H7 (cell line): ENCODE measurements at regions not wholly inside any gene's neighbourhood (a gene's known extent, or its start where the extent isn't known, plus 50 kb on each side); places are given as distances from the start of the nearest gene placed in this dataset.

Experiments used
- DNase-seq: peaks from one replicate; pipeline ENCODE4 v3.0.0; 2012
- H3K27me3 ChIP-seq: 2 replicates; pipeline ENCODE4 v1.6.0; 2011; ENCODE audit warnings: mild to moderate bottlenecking, low read length; ENCODE audit not compliant: control insufficient read depth, insufficient read depth
- H3K36me3 ChIP-seq: replicated peaks from 2 replicates; pipeline ENCODE4 v1.5.1; 2011; ENCODE audit warnings: low read length; ENCODE audit not compliant: control insufficient read depth, insufficient read depth
- H3K4me3 ChIP-seq: 2 replicates; pipeline ENCODE4 v1.5.1; 2011; ENCODE audit warnings: low read depth, mild to moderate bottlenecking, control low read depth, low read length, moderate library complexity; ENCODE audit not compliant: insufficient read depth

- no peak for DNase-seq
- H3K4me3 ChIP-seq = no peak overlapping the region
- no peaks in the 10 kb centered on the region for H3K36me3 ChIP-seq
- H3K27me3 ChIP-seq = no peaks in the 10 kb centered on the region
These were observed 53.3 kb downstream of the C7orf25 start for GRCh38 chr7:42858570-42858969.

GRCh38 chr7:42856605-42856987, 55.3 kb downstream of the C7orf25 start:
- no peak for DNase-seq
- no peaks in the 10 kb centered on the region for H3K36me3 ChIP-seq
- no peaks in the 10 kb centered on the region for H3K27me3 ChIP-seq
- H3K4me3 ChIP-seq = no peak overlapping the region

- H3K4me3 ChIP-seq = no peak overlapping the region
- H3K27me3 ChIP-seq = no peaks in the 10 kb centered on the region
- DNase-seq = no peak
- H3K36me3 ChIP-seq = no peaks in the 10 kb centered on the region
These were observed 57.2 kb downstream of the C7orf25 start for GRCh38 chr7:42854571-42855118.

- no peaks in the 10 kb centered on the region for H3K27me3 ChIP-seq
- DNase-seq = no peak
- no peak overlapping the region for H3K4me3 ChIP-seq
- H3K36me3 ChIP-seq = no peaks in the 10 kb centered on the region
These were observed 59.3 kb downstream of the C7orf25 start for GRCh38 chr7:42852531-42852930.

GRCh38 chr7:42843205-42843800, 68.6 kb downstream of the C7orf25 start:
- Histone ChIP-seq H3K36me3 (no peaks in the 10 kb centered on the region), H3K4me3 (no peak overlapping the region), H3K27me3 (no peaks in the 10 kb centered on the region)
- DNase-seq = peak; percentile 40

GRCh38 chr7:42834676-42835075, 77.2 kb downstream of the C7orf25 start:
- Histone ChIP-seq H3K4me3 (no peak overlapping the region), H3K27me3 (no peaks in the 10 kb centered on the region), H3K36me3 (no peaks in the 10 kb centered on the region)
- DNase-seq = no peak

- no peak for DNase-seq
- Histone ChIP-seq H3K4me3 (no peak overlapping the region), H3K27me3 (no peaks in the 10 kb centered on the region), H3K36me3 (no peaks in the 10 kb centered on the region)
These were observed 78.5 kb downstream of the C7orf25 start for GRCh38 chr7:42833411-42833810.

- no peak for DNase-seq
- no peaks in the 10 kb centered on the region for H3K36me3 ChIP-seq
- no peak overlapping the region for H3K4me3 ChIP-seq
- H3K27me3 ChIP-seq = no peaks in the 10 kb centered on the region
These were observed 79.2 kb downstream of the C7orf25 start for GRCh38 chr7:42832667-42833066.

GRCh38 chr7:42831718-42832522, 80.0 kb downstream of the C7orf25 start:
- Histone ChIP-seq H3K4me3 (no peak overlapping the region), H3K27me3 (no peaks in the 10 kb centered on the region), H3K36me3 (no peaks in the 10 kb centered on the region)
- peak; percentile 16 for DNase-seq

- no peak for DNase-seq
- H3K36me3 ChIP-seq = no peaks in the 10 kb centered on the region
These were observed 80.7 kb downstream of the C7orf25 start for GRCh38 chr7:42831006-42831717.

GRCh38 chr7:42812779-42813178, 99.1 kb downstream of the C7orf25 start:
- Histone ChIP-seq H3K27me3 (no peaks in the 10 kb centered on the region), H3K36me3 (no peaks in the 10 kb centered on the region), H3K4me3 (no peak overlapping the region)
- no peak for DNase-seq

More at GRCh38 chr7:42831006-42831717, 80.7 kb downstream of the C7orf25 start:
- Histone ChIP-seq H3K4me3 (no peak overlapping the region), H3K27me3 (no peaks in the 10 kb centered on the region)

GRCh38 chr7:42805601-42806000, 106.3 kb downstream of the C7orf25 start:
- Histone ChIP-seq H3K4me3 (no peak overlapping the region), H3K36me3 (no peaks in the 10 kb centered on the region), H3K27me3 (no peaks in the 10 kb centered on the region)
- no peak for DNase-seq

- Histone ChIP-seq H3K27me3 (no peaks in the 10 kb centered on the region), H3K4me3 (no peak overlapping the region), H3K36me3 (no peaks in the 10 kb centered on the region)
- no peak for DNase-seq
These were observed 117.2 kb downstream of the C7orf25 start for GRCh38 chr7:42794673-42795072.

GRCh38 chr7:42792841-42793240, 119.0 kb downstream of the C7orf25 start:
- DNase-seq = no peak
- Histone ChIP-seq H3K4me3 (no peak overlapping the region), H3K27me3 (no peaks in the 10 kb centered on the region), H3K36me3 (no peaks in the 10 kb centered on the region)

- Histone ChIP-seq H3K36me3 (no peaks in the 10 kb centered on the region), H3K4me3 (no peak overlapping the region)
- no peak for DNase-seq
These were observed 121.7 kb downstream of the C7orf25 start for GRCh38 chr7:42790196-42790595.

More at GRCh38 chr7:42790196-42790595, 121.7 kb downstream of the C7orf25 start:
- H3K27me3 ChIP-seq = no peaks in the 10 kb centered on the region
